ENCODE measurements at regions not wholly inside any gene's neighbourhood (a gene's known extent, or its start where the extent isn't known, plus 50 kb on each side); places are given as distances from the start of the nearest gene placed in this dataset.

- intact Hi-C loops (cut with DNase I): no loop called here
- DNase-seq (ENCODE audit: missing footprints) (no peak), ATAC-seq (no peak)
Measured at GRCh38 chr9:21638104-21638503, 156.0 kb upstream of the IFNE start.

GRCh38 chr9:21653091-21653490 is 149.3 kb upstream of the MTAP start:
- ATAC-seq (no peak), DNase-seq (ENCODE audit: missing footprints) (no peak)
- intact Hi-C loops (cut with DNase I): no loop called here

GRCh38 chr9:21653589-21653988 is 148.8 kb upstream of the MTAP start:
- intact Hi-C loops (cut with DNase I): no loop called here
- DNase-seq (ENCODE audit: missing footprints) (no peak), ATAC-seq (no peak)

- intact Hi-C loops (cut with DNase I): no loop called here
- ATAC-seq: peak; percentile 42
- DNase-seq (ENCODE audit: missing footprints): no peak
Measured at GRCh38 chr9:21656776-21657674, 145.4 kb upstream of the MTAP start.

GRCh38 chr9:21657966-21658667 is 144.3 kb upstream of the MTAP start:
- intact Hi-C loops (cut with DNase I): no loop called here
- DNase-seq (ENCODE audit: missing footprints) (no peak), ATAC-seq (no peak)

GRCh38 chr9:21660976-21661375 is 141.5 kb upstream of the MTAP start:
- no peak for DNase-seq (ENCODE audit: missing footprints)
- ATAC-seq: no peak
- intact Hi-C loops (cut with DNase I): no loop called here

GRCh38 chr9:21661626-21662025 is 140.8 kb upstream of the MTAP start:
- intact Hi-C loops (cut with DNase I): no loop called here
- ATAC-seq: no peak
- no peak for DNase-seq (ENCODE audit: missing footprints)

GRCh38 chr9:21668516-21668915 is 133.9 kb upstream of the MTAP start:
- DNase-seq (ENCODE audit: missing footprints) (no peak), ATAC-seq (no peak)
- intact Hi-C loops (cut with DNase I): no loop called here

- no peak for DNase-seq (ENCODE audit: missing footprints)
- intact Hi-C loops (cut with DNase I): no loop called here
Measured at GRCh38 chr9:21669701-21670100, 132.7 kb upstream of the MTAP start.

GRCh38 chr9:21670374-21670773 is 132.1 kb upstream of the MTAP start:
- ATAC-seq: no peak
- intact Hi-C loops (cut with DNase I): no loop called here

More at GRCh38 chr9:21669701-21670100, 132.7 kb upstream of the MTAP start:
- no peak for ATAC-seq

GRCh38 chr9:21672140-21672539 is 130.3 kb upstream of the MTAP start:
- intact Hi-C loops (cut with DNase I): no loop called here
- ATAC-seq (no peak), DNase-seq (ENCODE audit: missing footprints) (no peak)

More at GRCh38 chr9:21670374-21670773, 132.1 kb upstream of the MTAP start:
- no peak for DNase-seq (ENCODE audit: missing footprints)

- no peak for ATAC-seq
- no peak for DNase-seq (ENCODE audit: missing footprints)
- intact Hi-C loops (cut with DNase I): no loop called here
Measured at GRCh38 chr9:21672761-21673160, 129.7 kb upstream of the MTAP start.

- DNase-seq (ENCODE audit: missing footprints) (no peak), ATAC-seq (no peak)
- intact Hi-C loops (cut with DNase I): no loop called here
Measured at GRCh38 chr9:21674894-21675293, 127.5 kb upstream of the MTAP start.

- DNase-seq (ENCODE audit: missing footprints) (no peak), ATAC-seq (no peak)
- intact Hi-C loops (cut with DNase I): no loop called here
Measured at GRCh38 chr9:21677387-21677786, 125.0 kb upstream of the MTAP start.

GRCh38 chr9:21677834-21678233 is 124.6 kb upstream of the MTAP start:
- intact Hi-C loops (cut with DNase I): no loop called here
- ATAC-seq (no peak), DNase-seq (ENCODE audit: missing footprints) (no peak)

GRCh38 chr9:21679432-21679831 is 123.0 kb upstream of the MTAP start:
- no peak for ATAC-seq
- intact Hi-C loops (cut with DNase I): no loop called here

GRCh38 chr9:21680590-21680989 is 121.8 kb upstream of the MTAP start:
- intact Hi-C loops (cut with DNase I): no loop called here
- no peak for DNase-seq (ENCODE audit: missing footprints)

More at GRCh38 chr9:21679432-21679831, 123.0 kb upstream of the MTAP start:
- no peak for DNase-seq (ENCODE audit: missing footprints)

GRCh38 chr9:21681641-21682040 is 120.8 kb upstream of the MTAP start:
- no peak for DNase-seq (ENCODE audit: missing footprints)
- intact Hi-C loops (cut with DNase I): no loop called here
- ATAC-seq: no peak

More at GRCh38 chr9:21680590-21680989, 121.8 kb upstream of the MTAP start:
- no peak for ATAC-seq

GRCh38 chr9:21682381-21682780 is 120.1 kb upstream of the MTAP start:
- DNase-seq (ENCODE audit: missing footprints): no peak
- ATAC-seq: no peak
- intact Hi-C loops (cut with DNase I): no loop called here

- intact Hi-C loops (cut with DNase I): no loop called here
- DNase-seq (ENCODE audit: missing footprints) (no peak), ATAC-seq (no peak)
Measured at GRCh38 chr9:21682981-21683380, 119.5 kb upstream of the MTAP start.

All from Right ventricle myocardium inferior (tissue), 1 donor.